Endodermal cell (in vitro differentiated cells): ENCODE measurements at regions not wholly inside any gene's neighbourhood (a gene's known extent, or its start where the extent isn't known, plus 50 kb on each side); places are given as distances from the start of the nearest gene placed in this dataset.

Experiments used
- DNase-seq: peaks from one replicate; pipeline ENCODE4 v3.0.0-alpha.2; 2017
- H3K27ac ChIP-seq: 2 replicates; pipeline ENCODE4 v1.5.1; 2013; ENCODE audit warnings: mild to moderate bottlenecking, low read depth, low read length, moderate library complexity
- H3K27me3 ChIP-seq: 2 replicates; pipeline ENCODE4 v1.6.1; 2013; ENCODE audit warnings: mild to moderate bottlenecking, low read length, moderate library complexity; ENCODE audit not compliant: insufficient read depth, control insufficient read depth, poor library complexity, severe bottlenecking
- H3K36me3 ChIP-seq: 2 replicates; pipeline ENCODE4 v1.7.0; 2013; ENCODE audit warnings: mild to moderate bottlenecking, low read length, moderate library complexity; ENCODE audit not compliant: control insufficient read depth, insufficient read depth
- H3K4me1 ChIP-seq: one replicate; pipeline ENCODE4 v1.7.0; 2013; ENCODE audit warnings: low read length; ENCODE audit not compliant: control insufficient read depth, insufficient read depth
- H3K4me3 ChIP-seq: 2 replicates; pipeline ENCODE4 v1.5.1; 2013; ENCODE audit warnings: mild to moderate bottlenecking, low read length, moderate library complexity
- H3K9ac ChIP-seq: 2 replicates; pipeline ENCODE4 v1.6.1; 2013; ENCODE audit warnings: mild to moderate bottlenecking, low read length, moderate library complexity; ENCODE audit not compliant: poor library complexity, severe bottlenecking; ENCODE audit errors: extremely low read depth
- H3K9me3 ChIP-seq: 2 replicates; pipeline ENCODE4 v1.6.1; 2013; ENCODE audit warnings: mild to moderate bottlenecking, low read length, moderate library complexity; ENCODE audit not compliant: control insufficient read depth
- H3K27ac Mint-ChIP-seq: 2 replicates; pipeline ENCODE4 v1.8.0; 2020; ENCODE audit warnings: mixed read lengths
- H3K27me3 Mint-ChIP-seq: 2 replicates; pipeline ENCODE4 v1.8.0; 2021; ENCODE audit warnings: mild to moderate bottlenecking, mixed read lengths; ENCODE audit not compliant: insufficient read depth
- H3K36me3 Mint-ChIP-seq: 2 replicates; pipeline ENCODE4 v1.8.0; 2020; ENCODE audit warnings: low read depth, mixed read lengths
- H3K4me1 Mint-ChIP-seq: 2 replicates; pipeline ENCODE4 v1.8.0; 2020; ENCODE audit warnings: mixed read lengths
- H3K4me3 Mint-ChIP-seq: 2 replicates; pipeline ENCODE4 v1.8.0; 2020; ENCODE audit warnings: mild to moderate bottlenecking, moderate library complexity, mixed read lengths
- H3K9me3 Mint-ChIP-seq: 2 replicates; pipeline ENCODE4 v1.8.0; 2020; ENCODE audit warnings: mild to moderate bottlenecking, mixed read lengths
- WGBS, 2 experiments: methylation state at CpG; one replicate each; pipeline versions ENCODE4 v1.1.5 to v1.1.7; 2013; ENCODE audit warnings: missing lambda C conversion rate in 2 of 2, mixed read lengths in 1 of 2; ENCODE audit not compliant: insufficient coverage in 1 of 2, insufficient read length in 1 of 2; 5-methylcytosine and 5-hydroxymethylcytosine counted together
- TF ChIP-seq, protein P1 (sequence below): fragments of 200-600 bp; sonication (generic); conservative IDR thresholded peaks from 2 replicates; pipeline ENCODE4 v1.5.0; 2021; ENCODE audit warnings: antibody characterized with exemption, mild to moderate bottlenecking

- Mint-ChIP-seq H3K27ac (no peak overlapping the region), H3K27me3 (no peaks in the 10 kb centered on the region), H3K36me3 (no peaks in the 10 kb centered on the region), H3K4me3 (no peak overlapping the region), H3K4me1 (no peaks in the 10 kb centered on the region), H3K9me3 (no peaks in the 10 kb centered on the region)
- TF ChIP-seq, protein P1, sequence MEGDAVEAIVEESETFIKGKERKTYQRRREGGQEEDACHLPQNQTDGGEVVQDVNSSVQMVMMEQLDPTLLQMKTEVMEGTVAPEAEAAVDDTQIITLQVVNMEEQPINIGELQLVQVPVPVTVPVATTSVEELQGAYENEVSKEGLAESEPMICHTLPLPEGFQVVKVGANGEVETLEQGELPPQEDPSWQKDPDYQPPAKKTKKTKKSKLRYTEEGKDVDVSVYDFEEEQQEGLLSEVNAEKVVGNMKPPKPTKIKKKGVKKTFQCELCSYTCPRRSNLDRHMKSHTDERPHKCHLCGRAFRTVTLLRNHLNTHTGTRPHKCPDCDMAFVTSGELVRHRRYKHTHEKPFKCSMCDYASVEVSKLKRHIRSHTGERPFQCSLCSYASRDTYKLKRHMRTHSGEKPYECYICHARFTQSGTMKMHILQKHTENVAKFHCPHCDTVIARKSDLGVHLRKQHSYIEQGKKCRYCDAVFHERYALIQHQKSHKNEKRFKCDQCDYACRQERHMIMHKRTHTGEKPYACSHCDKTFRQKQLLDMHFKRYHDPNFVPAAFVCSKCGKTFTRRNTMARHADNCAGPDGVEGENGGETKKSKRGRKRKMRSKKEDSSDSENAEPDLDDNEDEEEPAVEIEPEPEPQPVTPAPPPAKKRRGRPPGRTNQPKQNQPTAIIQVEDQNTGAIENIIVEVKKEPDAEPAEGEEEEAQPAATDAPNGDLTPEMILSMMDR: no peak
- DNase-seq: no peak
- H3K4me1 ChIP-seq: peaks cover 4% of the 10 kb centered on the region
- H3K9me3 ChIP-seq: no peaks in the 10 kb centered on the region
- no peak overlapping the region for H3K4me3 ChIP-seq
- H3K27me3 ChIP-seq: no peaks in the 10 kb centered on the region
- no peak overlapping the region for H3K27ac ChIP-seq
- H3K36me3 ChIP-seq: no peaks in the 10 kb centered on the region
- WGBS, 2 experiments: 93 to 94% methylated on average over 5 to 7 of the region's 7 CpGs
- H3K9ac ChIP-seq: no peak overlapping the region
These were observed 101.0 kb downstream of the HSPH1 start for GRCh38 chr13:31060655-31061054.

GRCh38 chr13:31060220-31060619 lies 101.5 kb downstream of the HSPH1 start:
- TF ChIP-seq, protein P1: no peak
- Histone ChIP-seq H3K27ac (no peak overlapping the region), H3K4me3 (no peak overlapping the region), H3K9ac (no peak overlapping the region), H3K9me3 (no peaks in the 10 kb centered on the region), H3K36me3 (no peaks in the 10 kb centered on the region), H3K27me3 (no peaks in the 10 kb centered on the region), H3K4me1 (peaks cover 4% of the 10 kb centered on the region)
- WGBS, 2 experiments: 80 to 86% methylated on average over 3 of the region's 3 CpGs
- Mint-ChIP-seq H3K27ac (no peak overlapping the region), H3K4me1 (no peaks in the 10 kb centered on the region), H3K4me3 (no peak overlapping the region), H3K36me3 (no peaks in the 10 kb centered on the region), H3K27me3 (no peaks in the 10 kb centered on the region), H3K9me3 (no peaks in the 10 kb centered on the region)
- no peak for DNase-seq

GRCh38 chr13:31057403-31058033 lies 104.2 kb downstream of the HSPH1 start:
- no peaks in the 10 kb centered on the region for H3K9me3 ChIP-seq
- H3K27me3 Mint-ChIP-seq: no peaks in the 10 kb centered on the region
- H3K9ac ChIP-seq: no peak overlapping the region
- 96 to 98% methylated on average over 9 of the region's 9 CpGs for WGBS, 2 experiments
- TF ChIP-seq, protein P1: no peak
- H3K36me3 ChIP-seq: no peaks in the 10 kb centered on the region
- H3K4me1 ChIP-seq: peaks cover 4% of the 10 kb centered on the region
- H3K4me3 ChIP-seq: no peak overlapping the region
- H3K27ac Mint-ChIP-seq: no peak overlapping the region
- peak; percentile 7 for DNase-seq
- no peaks in the 10 kb centered on the region for H3K9me3 Mint-ChIP-seq
- H3K4me3 Mint-ChIP-seq: no peak overlapping the region
- H3K27ac ChIP-seq: no peak overlapping the region
- H3K27me3 ChIP-seq: no peaks in the 10 kb centered on the region
- no peaks in the 10 kb centered on the region for H3K4me1 Mint-ChIP-seq
- H3K36me3 Mint-ChIP-seq: no peaks in the 10 kb centered on the region
